Liver (tissue), 8 donors: ENCODE measurements at regions not wholly inside any gene's neighbourhood (a gene's known extent, or its start where the extent isn't known, plus 50 kb on each side); places are given as distances from the start of the nearest gene placed in this dataset.

Experiments used
- DNase-seq: peaks from one replicate; pipeline ENCODE4 v3.0.0-alpha.2; 2017; ENCODE audit warnings: low spot score
- H3K27ac ChIP-seq, 2 donors: one replicate each; pipeline ENCODE4 v1.7.0; 2013; ENCODE audit warnings: inconsistent platforms in 2 of 2, low read length in 2 of 2, control low read depth in 1 of 2, low read depth in 1 of 2, mild to moderate bottlenecking in 1 of 2
- H3K27me3 ChIP-seq, 4 donors: one replicate each; pipeline versions ENCODE4 v1.6.1 to v1.7.0; 2013; ENCODE audit warnings: low read length in 3 of 4, inconsistent platforms in 1 of 4, mild to moderate bottlenecking in 1 of 4, moderate library complexity in 1 of 4; ENCODE audit not compliant: control insufficient read depth in 4 of 4, insufficient read depth in 4 of 4
- H3K36me3 ChIP-seq, 4 donors: one replicate each; pipeline versions ENCODE4 v1.6.1 to v1.7.0; 2013; ENCODE audit warnings: low read length in 3 of 4, mild to moderate bottlenecking in 3 of 4, low read depth in 1 of 4, moderate library complexity in 1 of 4; ENCODE audit not compliant: control insufficient read depth in 4 of 4, insufficient read depth in 3 of 4
- H3K4me1 ChIP-seq, 4 donors: one replicate each; pipeline versions ENCODE4 v1.6.1 to v1.7.0; 2013; ENCODE audit warnings: low read length in 3 of 4, mild to moderate bottlenecking in 3 of 4, moderate library complexity in 1 of 4; ENCODE audit not compliant: control insufficient read depth in 4 of 4, insufficient read depth in 4 of 4
- H3K4me3 ChIP-seq, 3 donors: one replicate each; pipeline versions ENCODE4 v1.6.1 to v1.7.0; 2013; ENCODE audit warnings: low read length in 3 of 3, control low read depth in 1 of 3, low read depth in 1 of 3, mild to moderate bottlenecking in 1 of 3
- H3K9ac ChIP-seq, 2 donors: one replicate each; pipeline ENCODE4 v1.7.0; 2013; ENCODE audit warnings: low read length in 2 of 2, mild to moderate bottlenecking in 2 of 2, moderate library complexity in 2 of 2, control low read depth in 1 of 2, low read depth in 1 of 2
- H3K9me3 ChIP-seq, 4 donors: one replicate each; pipeline versions ENCODE4 v1.6.1 to v1.7.0; 2013; ENCODE audit warnings: low read length in 3 of 4; ENCODE audit not compliant: control insufficient read depth in 4 of 4
- ATF3 ChIP-seq: IDR thresholded peaks from 2 replicates; pipeline ENCODE4 v1.6.1; 2016; ENCODE audit warnings: antibody characterized with exemption
- CTCF ChIP-seq: fragments of 150-350 bp; IDR thresholded peaks from 2 replicates; pipeline ENCODE4 v1.5.1; 2017; ENCODE audit warnings: improper control_type of control experiment, low read depth, low read length; ENCODE audit not compliant: missing input control
- EGR1 ChIP-seq, 2 donors: IDR thresholded peaks; 2 replicates each; pipeline ENCODE4 v1.6.1; 2016 to 2018; ENCODE audit warnings: antibody characterized with exemption in 2 of 2, low read depth in 2 of 2
- FOXA1 ChIP-seq: IDR thresholded peaks from 2 replicates; pipeline ENCODE4 v1.6.1; 2016; ENCODE audit warnings: antibody characterized with exemption
- FOXA2 ChIP-seq: IDR thresholded peaks from 2 replicates; pipeline ENCODE4 v1.6.1; 2016; ENCODE audit warnings: antibody characterized with exemption
- GABPA ChIP-seq, 2 donors: IDR thresholded peaks in 1 of 2; conservative IDR thresholded peaks in 1 of 2; 2 replicates each; pipeline ENCODE4 v1.6.1; 2016; ENCODE audit warnings: antibody characterized with exemption in 2 of 2, mild to moderate bottlenecking in 1 of 2, moderate library complexity in 1 of 2
- HNF4A ChIP-seq, 2 donors: conservative IDR thresholded peaks; 2 replicates each; pipeline ENCODE4 v1.6.1; 2016; ENCODE audit warnings: antibody characterized with exemption in 2 of 2, mild to moderate bottlenecking in 2 of 2
- HNF4G ChIP-seq: IDR thresholded peaks from 2 replicates; pipeline ENCODE4 v1.6.1; 2016; ENCODE audit warnings: antibody characterized with exemption
- JUND ChIP-seq, 2 donors: IDR thresholded peaks; 2 replicates each; pipeline ENCODE4 v1.6.1; 2016; ENCODE audit warnings: antibody characterized with exemption in 2 of 2
- MAX ChIP-seq: IDR thresholded peaks from 2 replicates; pipeline ENCODE4 v1.6.1; 2016; ENCODE audit warnings: antibody characterized with exemption
- NR2F2 ChIP-seq: IDR thresholded peaks from 2 replicates; pipeline ENCODE4 v1.6.1; 2016; ENCODE audit warnings: antibody characterized with exemption
- RAD21 ChIP-seq, 2 donors: IDR thresholded peaks; 2 replicates each; pipeline ENCODE4 v1.6.1; 2016; ENCODE audit warnings: antibody characterized with exemption in 2 of 2, mild to moderate bottlenecking in 2 of 2
- REST ChIP-seq: IDR thresholded peaks from 2 replicates; pipeline ENCODE4 v1.6.1; 2016; ENCODE audit warnings: antibody characterized with exemption, mild to moderate bottlenecking
- RXRA ChIP-seq, 2 donors: IDR thresholded peaks; 2 replicates each; pipeline ENCODE4 v1.6.1; 2017 to 2018; ENCODE audit warnings: antibody characterized with exemption in 2 of 2, mild to moderate bottlenecking in 1 of 2
- SP1 ChIP-seq: IDR thresholded peaks from 2 replicates; pipeline ENCODE4 v1.6.1; 2018; ENCODE audit warnings: antibody characterized with exemption, mild to moderate bottlenecking
- TAF1 ChIP-seq: conservative IDR thresholded peaks from 2 replicates; pipeline ENCODE4 v1.6.1; 2016; ENCODE audit warnings: antibody characterized with exemption, mild to moderate bottlenecking
- YY1 ChIP-seq: IDR thresholded peaks from 2 replicates; pipeline ENCODE4 v1.6.1; 2016; ENCODE audit warnings: antibody characterized with exemption, mild to moderate bottlenecking
- ZBTB33 ChIP-seq: IDR thresholded peaks from 2 replicates; pipeline ENCODE4 v1.6.1; 2016; ENCODE audit warnings: antibody characterized with exemption
- WGBS: extraction: QIAGEN DNeasy Blood & Tissue Kit; methylation state at CpG from one replicate; pipeline ENCODE4 v1.1.7; 2013; 5-methylcytosine and 5-hydroxymethylcytosine counted together
- donor health status: healthy.
- donor health status: healthy.
- donor health status: healthy.
- donor health status: healthy.
- donor health status: healthy.

- TF ChIP-seq YY1, result no peak
- no peak for TF ChIP-seq NR2F2
- no peak for TF ChIP-seq RXRA (IDR thresholded peaks at IDR 0.05)
- no peak for TF ChIP-seq ATF3
Measured at GRCh38 chr1:185555743-185556142, 178.4 kb upstream of the HMCN1 start (continued).

- H3K36me3 ChIP-seq, result no peaks in the 10 kb centered on the region
- DNase-seq, result no peak
- no peaks in the 10 kb centered on the region for H3K9me3 ChIP-seq
- H3K27ac ChIP-seq, result no peak overlapping the region
- no peak overlapping the region for H3K9ac ChIP-seq
- WGBS, result 75% methylated on average over 2 of the region's 2 CpGs
- H3K4me3 ChIP-seq, result no peak overlapping the region
- H3K27me3 ChIP-seq, result peaks cover 0 to 4% (median 0%) of the 10 kb centered on the region in 4 donors
- H3K4me1 ChIP-seq, result no peaks in the 10 kb centered on the region
- TF ChIP-seq TAF1 (no peak), JUND (IDR thresholded peaks at IDR 0.05) (no peak), RXRA (IDR thresholded peaks at IDR 0.05) (no peak), MAX (no peak), HNF4A (conservative IDR thresholded peaks at IDR 0.05) (no peak), GABPA (IDR thresholded peaks at IDR 0.05 in 1 of 2, conservative IDR thresholded peaks at IDR 0.05 in 1 of 2) (no peak), FOXA2 (no peak), REST (no peak), HNF4G (no peak), FOXA1 (no peak), ATF3 (no peak), CTCF (no peak), YY1 (no peak), SP1 (no peak), EGR1 (IDR thresholded peaks at IDR 0.05; ENCODE audit: low read depth in 2 of 2) (no peak)
Measured at GRCh38 chr1:185551008-185551407, 183.2 kb upstream of the HMCN1 start.

- DNase-seq, result no peak
- WGBS, result 81% methylated on average over 1 of the region's 1 CpG
- Histone ChIP-seq H3K27me3 (peaks cover 0 to 4% (median 0%) of the 10 kb centered on the region in 4 donors), H3K4me1 (no peaks in the 10 kb centered on the region), H3K27ac (no peak overlapping the region), H3K9me3 (no peaks in the 10 kb centered on the region), H3K4me3 (no peak overlapping the region), H3K36me3 (no peaks in the 10 kb centered on the region), H3K9ac (no peak overlapping the region)
- TF ChIP-seq MAX, result no peak
- no peak for TF ChIP-seq HNF4A (conservative IDR thresholded peaks at IDR 0.05)
- no peak for TF ChIP-seq FOXA1
- TF ChIP-seq EGR1 (IDR thresholded peaks at IDR 0.05; ENCODE audit: low read depth in 2 of 2), result no peak
- no peak for TF ChIP-seq SP1
- no peak for TF ChIP-seq ATF3
- no peak for TF ChIP-seq YY1
- no peak for TF ChIP-seq RXRA (IDR thresholded peaks at IDR 0.05)
- no peak for TF ChIP-seq RAD21 (IDR thresholded peaks at IDR 0.05)
- no peak for TF ChIP-seq CTCF
- TF ChIP-seq NR2F2, result no peak
- TF ChIP-seq ZBTB33, result no peak
- no peak for TF ChIP-seq TAF1
- TF ChIP-seq HNF4G, result no peak
- no peak for TF ChIP-seq FOXA2
- TF ChIP-seq GABPA (IDR thresholded peaks at IDR 0.05 in 1 of 2, conservative IDR thresholded peaks at IDR 0.05 in 1 of 2), result no peak
- TF ChIP-seq JUND (IDR thresholded peaks at IDR 0.05), result no peak
Measured at GRCh38 chr1:185549906-185550305, 184.3 kb upstream of the HMCN1 start.
